Activated T-cell treated with anti-CD3 and anti-CD28 coated beads, Interleukin-2, amount 50 U/mL, for 4 hours (primary cell): ENCODE measurements at regions not wholly inside any gene's neighbourhood (a gene's known extent, or its start where the extent isn't known, plus 50 kb on each side); places are given as distances from the start of the nearest gene placed in this dataset.
"Not testable (repeated sequence)": the region's sequence is repeated elsewhere in the genome, so short reads cannot be mapped to it uniquely, and the experiment has no call there.

Source experiments
- ATAC-seq, 2 donors: fragments of 200-7000 bp; cut with Tn5 transposase; one replicate each; pipeline ENCODE4 v1.10.0; 2021
- DNase-seq: peaks from one replicate; pipeline ENCODE4 v3.0.0-alpha.2; 2020
- H3K27me3 Mint-ChIP-seq: one replicate; pipeline ENCODE4 v1.8.0; 2021; ENCODE audit warnings: low read depth, mixed read lengths
- H3K36me3 Mint-ChIP-seq: one replicate; pipeline ENCODE4 v1.8.0; 2022; ENCODE audit warnings: mixed read lengths; ENCODE audit not compliant: insufficient read depth
- H3K4me1 Mint-ChIP-seq: one replicate; pipeline ENCODE4 v1.8.0; 2021; ENCODE audit warnings: low read depth, mixed read lengths
- H3K4me3 Mint-ChIP-seq: one replicate; pipeline ENCODE4 v1.8.0; 2021; ENCODE audit warnings: mild to moderate bottlenecking, moderate library complexity, mixed read lengths
- H3K9me3 Mint-ChIP-seq: one replicate; pipeline ENCODE4 v1.8.0; 2021; ENCODE audit warnings: mixed read lengths

GRCh38 chr2:188787658-188788240 lies 186.4 kb upstream of the COL3A1 start:
- Mint-ChIP-seq H3K4me3 (no peak overlapping the region), H3K27me3 (no peaks in the 10 kb centered on the region), H3K36me3 (no peaks in the 10 kb centered on the region), H3K9me3 (no peaks in the 10 kb centered on the region), H3K4me1 (no peaks in the 10 kb centered on the region)
- no peak for ATAC-seq
- DNase-seq = no peak

GRCh38 chr2:188788621-188789020 lies 185.6 kb upstream of the COL3A1 start:
- ATAC-seq (no peak), DNase-seq (no peak)
- no peaks in the 10 kb centered on the region for H3K36me3 Mint-ChIP-seq
- no peaks in the 10 kb centered on the region for H3K4me1 Mint-ChIP-seq
- no peaks in the 10 kb centered on the region for H3K27me3 Mint-ChIP-seq
- no peak overlapping the region for H3K4me3 Mint-ChIP-seq
- no peaks in the 10 kb centered on the region for H3K9me3 Mint-ChIP-seq

- Mint-ChIP-seq H3K36me3 (no peaks in the 10 kb centered on the region), H3K4me1 (no peaks in the 10 kb centered on the region), H3K4me3 (no peak overlapping the region), H3K27me3 (no peaks in the 10 kb centered on the region), H3K9me3 (no peaks in the 10 kb centered on the region)
- no peak for ATAC-seq
- DNase-seq = no peak
Measured at GRCh38 chr2:188789951-188790350, 184.2 kb upstream of the COL3A1 start.

- H3K9me3 Mint-ChIP-seq, H3K27me3 Mint-ChIP-seq, H3K4me3 Mint-ChIP-seq, H3K36me3 Mint-ChIP-seq, ATAC-seq, H3K4me1 Mint-ChIP-seq, DNase-seq: not testable (repeated sequence)
Measured at GRCh38 chr2:188794453-188794852, 179.7 kb upstream of the COL3A1 start.

- no peaks in the 10 kb centered on the region for H3K27me3 Mint-ChIP-seq
- ATAC-seq (no peak), DNase-seq (no peak)
- no peaks in the 10 kb centered on the region for H3K4me1 Mint-ChIP-seq
- H3K4me3 Mint-ChIP-seq = no peak overlapping the region
- peaks cover 3% of the 10 kb centered on the region for H3K9me3 Mint-ChIP-seq
- no peaks in the 10 kb centered on the region for H3K36me3 Mint-ChIP-seq
Measured at GRCh38 chr2:188795762-188796161, 178.4 kb upstream of the COL3A1 start.

- Mint-ChIP-seq H3K4me3 (no peak overlapping the region), H3K9me3 (peaks cover 3% of the 10 kb centered on the region), H3K36me3 (no peaks in the 10 kb centered on the region), H3K4me1 (no peaks in the 10 kb centered on the region), H3K27me3 (no peaks in the 10 kb centered on the region)
- no peak for ATAC-seq
- DNase-seq = no peak
Measured at GRCh38 chr2:188797371-188797770, 176.8 kb upstream of the COL3A1 start.

- no peaks in the 10 kb centered on the region for H3K27me3 Mint-ChIP-seq
- ATAC-seq (no peak), DNase-seq (no peak)
- H3K4me3 Mint-ChIP-seq = no peak overlapping the region
- no peaks in the 10 kb centered on the region for H3K36me3 Mint-ChIP-seq
- no peaks in the 10 kb centered on the region for H3K4me1 Mint-ChIP-seq
- peaks cover 8% of the 10 kb centered on the region for H3K9me3 Mint-ChIP-seq
Measured at GRCh38 chr2:188798159-188798558, 176.0 kb upstream of the COL3A1 start.

GRCh38 chr2:188805219-188805618 lies 169.0 kb upstream of the COL3A1 start:
- ATAC-seq (no peak), DNase-seq (no peak)
- H3K4me3 Mint-ChIP-seq = no peak overlapping the region
- no peaks in the 10 kb centered on the region for H3K4me1 Mint-ChIP-seq
- H3K9me3 Mint-ChIP-seq = peaks cover 8% of the 10 kb centered on the region
- H3K27me3 Mint-ChIP-seq = no peaks in the 10 kb centered on the region
- H3K36me3 Mint-ChIP-seq = no peaks in the 10 kb centered on the region

- no peak for ATAC-seq
- DNase-seq = no peak
- H3K27me3 Mint-ChIP-seq = peaks cover 2% of the 10 kb centered on the region
- H3K4me3 Mint-ChIP-seq = no peak overlapping the region
- peaks cover 3% of the 10 kb centered on the region for H3K9me3 Mint-ChIP-seq
- H3K4me1 Mint-ChIP-seq = no peaks in the 10 kb centered on the region
- no peaks in the 10 kb centered on the region for H3K36me3 Mint-ChIP-seq
Measured at GRCh38 chr2:188808947-188809355, 165.2 kb upstream of the COL3A1 start.

- ATAC-seq (no peak), DNase-seq (no peak)
- H3K36me3 Mint-ChIP-seq = no peaks in the 10 kb centered on the region
- H3K27me3 Mint-ChIP-seq = peaks cover 2% of the 10 kb centered on the region
- H3K4me3 Mint-ChIP-seq = no peak overlapping the region
- H3K4me1 Mint-ChIP-seq = no peaks in the 10 kb centered on the region
- H3K9me3 Mint-ChIP-seq = peaks cover 3% of the 10 kb centered on the region
Measured at GRCh38 chr2:188810586-188810985, 163.6 kb upstream of the COL3A1 start.

GRCh38 chr2:188811522-188811921 lies 162.7 kb upstream of the COL3A1 start:
- ATAC-seq (no peak), DNase-seq (no peak)
- no peak overlapping the region for H3K4me3 Mint-ChIP-seq
- H3K36me3 Mint-ChIP-seq = no peaks in the 10 kb centered on the region
- H3K9me3 Mint-ChIP-seq = peaks cover 1% of the 10 kb centered on the region
- peaks cover 2% of the 10 kb centered on the region for H3K27me3 Mint-ChIP-seq
- no peaks in the 10 kb centered on the region for H3K4me1 Mint-ChIP-seq

GRCh38 chr2:188813315-188813714 lies 160.9 kb upstream of the COL3A1 start:
- Mint-ChIP-seq H3K4me3 (no peak overlapping the region), H3K9me3 (no peaks in the 10 kb centered on the region)

GRCh38 chr2:188813857-188814256 lies 160.3 kb upstream of the COL3A1 start:
- no peak for DNase-seq
- H3K27me3 Mint-ChIP-seq = peaks cover 2% of the 10 kb centered on the region
- peaks cover 3% of the 10 kb centered on the region for H3K9me3 Mint-ChIP-seq
- no peak overlapping the region for H3K4me3 Mint-ChIP-seq
- H3K4me1 Mint-ChIP-seq = no peaks in the 10 kb centered on the region
- no peaks in the 10 kb centered on the region for H3K36me3 Mint-ChIP-seq
- ATAC-seq = no peak

More at GRCh38 chr2:188813315-188813714, 160.9 kb upstream of the COL3A1 start:
- H3K27me3 Mint-ChIP-seq = peaks cover 2% of the 10 kb centered on the region
- DNase-seq = no peak
- H3K36me3 Mint-ChIP-seq = no peaks in the 10 kb centered on the region
- ATAC-seq = no peak
- H3K4me1 Mint-ChIP-seq = no peaks in the 10 kb centered on the region

- H3K4me1 Mint-ChIP-seq = no peaks in the 10 kb centered on the region
- no peaks in the 10 kb centered on the region for H3K27me3 Mint-ChIP-seq
- no peaks in the 10 kb centered on the region for H3K36me3 Mint-ChIP-seq
- no peak for ATAC-seq
- peaks cover 3% of the 10 kb centered on the region for H3K9me3 Mint-ChIP-seq
- no peak overlapping the region for H3K4me3 Mint-ChIP-seq
- no peak for DNase-seq
Measured at GRCh38 chr2:188819011-188819410, 155.2 kb upstream of the COL3A1 start.

GRCh38 chr2:188819792-188820191 lies 154.4 kb upstream of the COL3A1 start:
- no peaks in the 10 kb centered on the region for H3K27me3 Mint-ChIP-seq
- no peaks in the 10 kb centered on the region for H3K36me3 Mint-ChIP-seq
- ATAC-seq = no peak
- peaks cover 3% of the 10 kb centered on the region for H3K9me3 Mint-ChIP-seq
- no peaks in the 10 kb centered on the region for H3K4me1 Mint-ChIP-seq
- no peak overlapping the region for H3K4me3 Mint-ChIP-seq
- no peak for DNase-seq

- H3K9me3 Mint-ChIP-seq = peaks cover 3% of the 10 kb centered on the region
- no peak for ATAC-seq
- no peak for DNase-seq
- H3K27me3 Mint-ChIP-seq = no peaks in the 10 kb centered on the region
- no peak overlapping the region for H3K4me3 Mint-ChIP-seq
- no peaks in the 10 kb centered on the region for H3K4me1 Mint-ChIP-seq
- H3K36me3 Mint-ChIP-seq = no peaks in the 10 kb centered on the region
Measured at GRCh38 chr2:188820576-188820975, 153.6 kb upstream of the COL3A1 start.
